GM12875 (cell line): ENCODE measurements at regions not wholly inside any gene's neighbourhood (a gene's known extent, or its start where the extent isn't known, plus 50 kb on each side); places are given as distances from the start of the nearest gene placed in this dataset.

Experiments
- H3K4me3 ChIP-seq: one replicate; pipeline ENCODE4 v1.5.1; 2011; ENCODE audit warnings: low read depth, low read length, control low read depth
- CTCF ChIP-seq: IDR thresholded peaks from 2 replicates; pipeline ENCODE4 v1.5.1; 2011; ENCODE audit warnings: low read depth, mild to moderate bottlenecking, control low read depth, inconsistent platforms, low read length, moderate library complexity, borderline replicate concordance; ENCODE audit not compliant: insufficient read depth

- TF ChIP-seq CTCF: no peak
- H3K4me3 ChIP-seq: no peak overlapping the region
These were observed 86.9 kb downstream of the AVPR1A start for GRCh38 chr12:63064080-63064479.

- TF ChIP-seq CTCF: no peak
- H3K4me3 ChIP-seq: no peak overlapping the region
These were observed 94.4 kb downstream of the AVPR1A start for GRCh38 chr12:63056649-63057048.

- TF ChIP-seq CTCF: no peak
- no peak overlapping the region for H3K4me3 ChIP-seq
These were observed 98.3 kb downstream of the AVPR1A start for GRCh38 chr12:63052696-63053095.

- TF ChIP-seq CTCF: no peak
- H3K4me3 ChIP-seq: no peak overlapping the region
These were observed 103.9 kb downstream of the AVPR1A start for GRCh38 chr12:63047146-63047545.

GRCh38 chr12:63045020-63045860 is 105.8 kb downstream of the AVPR1A start:
- H3K4me3 ChIP-seq: no peak overlapping the region
- no peak for TF ChIP-seq CTCF

GRCh38 chr12:63042646-63043045 is 107.7 kb upstream of the PPM1H start:
- H3K4me3 ChIP-seq: no peak overlapping the region
- no peak for TF ChIP-seq CTCF

GRCh38 chr12:63041601-63042000 is 106.7 kb upstream of the PPM1H start:
- no peak for TF ChIP-seq CTCF
- H3K4me3 ChIP-seq: no peak overlapping the region
